Gastroesophageal sphincter (tissue), 4 donors: ENCODE measurements at regions not wholly inside any gene's neighbourhood (a gene's known extent, or its start where the extent isn't known, plus 50 kb on each side); places are given as distances from the start of the nearest gene placed in this dataset.
A peak's percentile ranks its signal among the peaks of the same experiment; 100 is the strongest.

ENCODE experiments used
- ATAC-seq: fragments of 150-250 bp; one replicate; pipeline ENCODE4 v1.9.1; 2016; ENCODE audit warnings: mild to moderate bottlenecking, moderate library complexity
- H3K27ac ChIP-seq, 4 donors: fragments of 200-600 bp; sonication (generic) in 3 of 4; 1 replicate in 3 of 4; 2 replicates in 1 of 4; pipeline ENCODE4 v1.5.1; 2016 to 2019
- H3K27me3 ChIP-seq: fragments of 200-600 bp; sonication (generic); one replicate; pipeline ENCODE4 v1.5.1; 2019
- H3K36me3 ChIP-seq, 2 donors: fragments of 200-600 bp; sonication (generic); one replicate each; pipeline ENCODE4 v1.5.1; 2019; ENCODE audit warnings: control low read depth in 1 of 2
- H3K4me1 ChIP-seq, 3 donors: fragments of 200-600 bp; sonication (generic); 1 replicate in 2 of 3; 2 replicates in 1 of 3; pipeline ENCODE4 v1.5.1; 2016 to 2019; ENCODE audit warnings: control low read depth in 2 of 3
- H3K4me3 ChIP-seq, 2 donors: fragments of 200-600 bp; sonication (generic); one replicate each; pipeline ENCODE4 v1.5.1; 2019; ENCODE audit warnings: mild to moderate bottlenecking in 1 of 2, moderate library complexity in 1 of 2
- H3K9me3 ChIP-seq, 3 donors: fragments of 200-600 bp; sonication (generic); one replicate each; pipeline ENCODE4 v1.5.1; 2017 to 2019; ENCODE audit warnings: control low read depth in 2 of 3
- EP300 ChIP-seq: sonication (generic); formaldehyde crosslinking; IDR thresholded peaks from one replicate; pipeline ENCODE4 v1.6.1; 2017; ENCODE audit warnings: antibody characterized with exemption, mild to moderate bottlenecking
- POLR2A ChIP-seq, 2 donors: fragments of 450-650 bp; IDR thresholded peaks; one replicate each; pipeline ENCODE4 v1.6.1; 2017; ENCODE audit warnings: antibody characterized with exemption in 2 of 2, mild to moderate bottlenecking in 2 of 2, moderate library complexity in 1 of 2
- POLR2AphosphoS5 ChIP-seq: sonication (generic); formaldehyde crosslinking; IDR thresholded peaks from one replicate; pipeline ENCODE4 v1.6.1; 2017; ENCODE audit warnings: antibody characterized with exemption
- WGBS, 2 donors: methylation state at CpG; one replicate each; pipeline ENCODE4 v1.1.5; 2018; ENCODE audit warnings: low coverage in 1 of 2; 5-methylcytosine and 5-hydroxymethylcytosine counted together
- TF ChIP-seq, protein P1 (sequence below), 4 experiments: fragments of 200-600 bp in 2 of 4; fragments of 450-650 bp in 2 of 4; sonication (generic) in 1 of 4; IDR thresholded peaks; one replicate each; pipeline ENCODE4 v1.5.1; 2017 to 2019; ENCODE audit warnings: antibody characterized with exemption in 4 of 4, mild to moderate bottlenecking in 2 of 4, moderate library complexity in 2 of 4

DNA sequence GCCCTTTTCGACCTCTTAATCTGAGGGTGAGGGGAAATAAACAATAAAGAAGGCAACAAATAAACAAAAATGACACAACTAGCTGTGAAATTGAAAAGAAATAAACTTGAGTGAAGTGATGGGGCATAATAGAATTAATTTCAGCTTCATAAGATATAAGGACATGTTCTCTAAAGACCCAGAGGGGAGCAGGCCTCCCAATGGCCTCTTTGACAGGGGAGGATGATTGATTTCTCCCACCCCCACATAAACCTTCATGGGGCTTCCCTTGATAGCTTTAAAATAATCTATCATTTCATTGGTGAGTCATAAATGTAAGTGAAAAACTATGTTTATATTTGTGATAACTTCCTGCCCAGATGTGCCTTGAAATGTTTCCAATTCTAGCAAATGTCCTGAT lies 226.3 kb upstream of the RAG2 start:
- no peak overlapping the region for H3K4me3 ChIP-seq
- H3K27ac ChIP-seq, result no peak overlapping the region
- H3K4me1 ChIP-seq, result no peaks in the 10 kb centered on the region
- H3K9me3 ChIP-seq, result no peaks in the 10 kb centered on the region
- H3K27me3 ChIP-seq, result no peaks in the 10 kb centered on the region
- TF ChIP-seq POLR2AphosphoS5, result no peak
- no peak for TF ChIP-seq EP300
- TF ChIP-seq, protein P1, sequence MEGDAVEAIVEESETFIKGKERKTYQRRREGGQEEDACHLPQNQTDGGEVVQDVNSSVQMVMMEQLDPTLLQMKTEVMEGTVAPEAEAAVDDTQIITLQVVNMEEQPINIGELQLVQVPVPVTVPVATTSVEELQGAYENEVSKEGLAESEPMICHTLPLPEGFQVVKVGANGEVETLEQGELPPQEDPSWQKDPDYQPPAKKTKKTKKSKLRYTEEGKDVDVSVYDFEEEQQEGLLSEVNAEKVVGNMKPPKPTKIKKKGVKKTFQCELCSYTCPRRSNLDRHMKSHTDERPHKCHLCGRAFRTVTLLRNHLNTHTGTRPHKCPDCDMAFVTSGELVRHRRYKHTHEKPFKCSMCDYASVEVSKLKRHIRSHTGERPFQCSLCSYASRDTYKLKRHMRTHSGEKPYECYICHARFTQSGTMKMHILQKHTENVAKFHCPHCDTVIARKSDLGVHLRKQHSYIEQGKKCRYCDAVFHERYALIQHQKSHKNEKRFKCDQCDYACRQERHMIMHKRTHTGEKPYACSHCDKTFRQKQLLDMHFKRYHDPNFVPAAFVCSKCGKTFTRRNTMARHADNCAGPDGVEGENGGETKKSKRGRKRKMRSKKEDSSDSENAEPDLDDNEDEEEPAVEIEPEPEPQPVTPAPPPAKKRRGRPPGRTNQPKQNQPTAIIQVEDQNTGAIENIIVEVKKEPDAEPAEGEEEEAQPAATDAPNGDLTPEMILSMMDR (IDR thresholded peaks at IDR 0.05), result no peak
- TF ChIP-seq POLR2A (IDR thresholded peaks at IDR 0.05), result no peak
- WGBS, 2 donors, result 43 to 86% methylated on average over 1 of the region's 1 CpG
- no peak for ATAC-seq
- H3K36me3 ChIP-seq, result no peaks in the 10 kb centered on the region

DNA sequence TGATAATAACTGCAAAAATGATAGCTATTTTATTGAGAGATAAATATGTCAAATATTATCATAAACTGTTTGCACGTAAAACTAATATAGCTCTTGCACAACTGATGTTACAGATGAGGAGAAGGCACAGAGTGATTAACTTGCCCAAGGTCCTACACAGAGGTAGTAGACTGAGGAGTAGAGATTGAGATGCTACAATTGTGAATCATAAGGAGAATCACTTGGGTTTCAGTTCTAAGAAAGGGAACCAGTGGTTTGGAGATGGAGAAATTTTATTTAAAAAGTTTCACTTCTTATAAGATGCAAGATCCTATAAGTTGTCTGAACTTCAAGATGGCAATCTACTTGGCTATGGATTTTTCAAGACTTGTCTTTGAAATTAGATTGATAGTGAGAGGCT lies 224.8 kb upstream of the RAG2 start:
- no peak for TF ChIP-seq POLR2AphosphoS5
- no peak for TF ChIP-seq POLR2A (IDR thresholded peaks at IDR 0.05)
- TF ChIP-seq, protein P1 (IDR thresholded peaks at IDR 0.05), result no peak
- no peak for TF ChIP-seq EP300
- H3K9me3 ChIP-seq, result no peaks in the 10 kb centered on the region
- 88 to 92% methylated on average over 1 of the region's 1 CpG for WGBS, 2 donors
- H3K36me3 ChIP-seq, result no peaks in the 10 kb centered on the region
- no peak for ATAC-seq
- H3K27me3 ChIP-seq, result no peaks in the 10 kb centered on the region
- H3K4me1 ChIP-seq, result no peaks in the 10 kb centered on the region
- no peak overlapping the region for H3K4me3 ChIP-seq
- H3K27ac ChIP-seq, result no peak overlapping the region

DNA sequence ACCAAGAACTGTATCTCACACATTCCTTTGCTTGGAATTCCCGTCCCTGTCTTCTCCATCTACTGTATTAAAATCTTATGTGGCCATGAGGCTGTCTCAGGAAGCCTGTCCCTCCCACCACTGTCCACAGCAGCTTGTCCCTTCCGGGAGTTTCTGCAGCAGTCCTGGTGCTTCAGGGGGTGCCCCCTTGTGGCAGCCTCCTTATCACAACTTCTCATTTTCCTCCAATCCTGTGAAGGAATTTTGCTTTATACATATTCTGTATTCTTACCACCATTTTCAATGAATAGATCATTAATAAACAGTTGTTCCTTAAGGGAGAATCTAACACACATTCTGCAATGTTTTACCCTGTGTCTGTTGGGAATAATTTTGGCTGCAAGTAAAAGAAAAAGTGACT lies 220.4 kb upstream of the RAG2 start:
- 57 to 69% methylated on average over 1 to 2 of the region's 2 CpGs for WGBS, 2 donors
- no peak for ATAC-seq
- no peaks in the 10 kb centered on the region for H3K36me3 ChIP-seq

GRCh38 chr11:36817336-36817965 lies 219.4 kb upstream of the RAG2 start:
- WGBS, 2 donors, result 65 to 80% methylated on average over 4 to 6 of the region's 6 CpGs
- Histone ChIP-seq H3K4me3 (no peak overlapping the region), H3K4me1 (no peaks in the 10 kb centered on the region), H3K27ac (no peak overlapping the region), H3K9me3 (no peaks in the 10 kb centered on the region), H3K36me3 (no peaks in the 10 kb centered on the region), H3K27me3 (no peaks in the 10 kb centered on the region)
- TF ChIP-seq POLR2AphosphoS5 (no peak), EP300 (no peak), POLR2A (IDR thresholded peaks at IDR 0.05) (no peak)
- TF ChIP-seq, protein P1 (IDR thresholded peaks at IDR 0.05), result no peak
- no peak for ATAC-seq

More for the DNA sequence above, 220.4 kb upstream of the RAG2 start:
- H3K9me3 ChIP-seq, result no peaks in the 10 kb centered on the region
- H3K4me1 ChIP-seq, result no peaks in the 10 kb centered on the region
- no peak overlapping the region for H3K4me3 ChIP-seq
- TF ChIP-seq, protein P1 (IDR thresholded peaks at IDR 0.05), result peak in 1 of 4 experiments; percentile 24
- TF ChIP-seq POLR2AphosphoS5, result no peak
- TF ChIP-seq EP300, result no peak
- H3K27me3 ChIP-seq, result no peaks in the 10 kb centered on the region
- no peak overlapping the region for H3K27ac ChIP-seq

GRCh38 chr11:36809303-36809702 lies 211.3 kb upstream of the RAG2 start:
- no peak for ATAC-seq
- Histone ChIP-seq H3K27ac (no peak overlapping the region), H3K36me3 (no peaks in the 10 kb centered on the region), H3K9me3 (no peaks in the 10 kb centered on the region), H3K27me3 (no peaks in the 10 kb centered on the region), H3K4me3 (no peak overlapping the region), H3K4me1 (no peaks in the 10 kb centered on the region)
- TF ChIP-seq EP300 (no peak), POLR2AphosphoS5 (no peak), POLR2A (IDR thresholded peaks at IDR 0.05) (no peak)
- TF ChIP-seq, protein P1 (IDR thresholded peaks at IDR 0.05), result no peak
